PC-3 (cell line): ENCODE measurements at regions not wholly inside any gene's neighbourhood (a gene's known extent, or its start where the extent isn't known, plus 50 kb on each side); places are given as distances from the start of the nearest gene placed in this dataset.

ENCODE experiments used
- ATAC-seq: fragments of 200-7000 bp; cut with Tn5 transposase; 2 replicates; pipeline ENCODE4 v1.9.1; 2020; ENCODE audit warnings: mild to moderate bottlenecking, moderate library complexity
- BruUV-seq: library from RNA; stranded (reverse); fragments of 400-500 nt; replicated peaks from 2 replicates; lab custom pipeline; 2021; lab: Mats Ljungman, UMichigan
- CTCF ChIA-PET: fragments of 300-600 bp; sonication (Branson Sonifier 250); formaldehyde crosslinking; loops from one replicate; lab custom pipeline; 2022; ENCODE audit warnings: antibody characterized with exemption; lab: Charles Lee
- POLR2A ChIA-PET: fragments of 300-600 bp; sonication (Branson Sonifier 250); formaldehyde crosslinking; loops from one replicate; lab custom pipeline; 2022; ENCODE audit warnings: antibody characterized with exemption; ENCODE audit not compliant: unreplicated experiment; lab: Charles Lee
- DNase-seq: peaks from one replicate; pipeline ENCODE4 v3.0.0-alpha.2; 2015
- H2AFZ ChIP-seq: fragments of 300-600 bp; sonication (generic); 2 replicates; pipeline ENCODE4 v1.6.0; 2016; ENCODE audit warnings: antibody characterized with exemption, low read length
- H3F3A ChIP-seq: fragments of 300-600 bp; sonication (generic); one replicate; pipeline ENCODE4 v1.6.0; 2017; ENCODE audit warnings: antibody characterized with exemption, low read length, control low read depth, mild to moderate bottlenecking; ENCODE audit not compliant: unreplicated experiment
- H3K27ac ChIP-seq: fragments of 300-600 bp; sonication (generic); 2 replicates; pipeline ENCODE4 v1.5.1; 2016; ENCODE audit warnings: mild to moderate bottlenecking, low read length
- H3K27me3 ChIP-seq: fragments of 300-600 bp; sonication (generic); 2 replicates; pipeline ENCODE4 v1.6.1; 2016; ENCODE audit warnings: low read length, mixed read lengths
- H3K36me3 ChIP-seq: fragments of 300-600 bp; sonication (generic); 2 replicates; pipeline ENCODE4 v1.6.1; 2016; ENCODE audit warnings: low read depth, mixed run types, low read length, mixed read lengths
- H3K4me1 ChIP-seq: fragments of 300-600 bp; sonication (generic); 2 replicates; pipeline ENCODE4 v1.5.1; 2016; ENCODE audit warnings: low read length; ENCODE audit not compliant: insufficient read depth
- H3K4me2 ChIP-seq: fragments of 300-600 bp; sonication (generic); 2 replicates; pipeline ENCODE4 v1.6.0; 2016; ENCODE audit warnings: low read length
- H3K4me3 ChIP-seq: fragments of 300-600 bp; sonication (generic); 2 replicates; pipeline ENCODE4 v1.5.1; 2016; ENCODE audit warnings: mild to moderate bottlenecking, low read length, mixed read lengths
- H3K79me2 ChIP-seq: fragments of 300-600 bp; sonication (generic); 2 replicates; pipeline ENCODE4 v1.6.1; 2017; ENCODE audit warnings: low read length, mixed read lengths
- H3K9ac ChIP-seq: fragments of 300-600 bp; sonication (generic); 2 replicates; pipeline ENCODE4 v1.6.0; 2016; ENCODE audit warnings: mild to moderate bottlenecking, low read length
- H3K9me2 ChIP-seq: fragments of 300-600 bp; sonication (generic); replicated peaks from 2 replicates; pipeline ENCODE4 v1.6.1; 2016; ENCODE audit warnings: mixed run types, low read length, mixed read lengths
- H3K9me3 ChIP-seq: fragments of 300-600 bp; sonication (generic); 2 replicates; pipeline ENCODE4 v1.6.1; 2016; ENCODE audit warnings: low read length, mixed read lengths
- H4K20me1 ChIP-seq: fragments of 300-600 bp; sonication (generic); 2 replicates; pipeline ENCODE4 v1.6.1; 2016; ENCODE audit warnings: low read length, mixed read lengths
- EZH2 ChIP-seq: fragments of 300-600 bp; sonication (generic); IDR thresholded peaks from one replicate; pipeline ENCODE4 v1.6.1; 2017; ENCODE audit warnings: antibody characterized with exemption, mild to moderate bottlenecking, low read length; ENCODE audit not compliant: unreplicated experiment
- EZH2phosphoT487 ChIP-seq: fragments of 300-600 bp; sonication (generic); IDR thresholded peaks from 2 replicates; pipeline ENCODE4 v1.6.1; 2018; ENCODE audit warnings: mild to moderate bottlenecking, antibody characterized with exemption, low read length, borderline replicate concordance
- intact Hi-C: fragments of 100-400 bp; cut with micrococcal nuclease; formaldehyde crosslinking; loops from 2 replicates; pipeline ENCODE4 v1.9.0; 2023
- TF ChIP-seq, protein P1 (sequence below): fragments of 300-600 bp; sonication (generic); conservative IDR thresholded peaks from 2 replicates; pipeline ENCODE4 v1.5.1; 2017; ENCODE audit warnings: antibody characterized with exemption, low read depth, mild to moderate bottlenecking, low read length

DNA sequence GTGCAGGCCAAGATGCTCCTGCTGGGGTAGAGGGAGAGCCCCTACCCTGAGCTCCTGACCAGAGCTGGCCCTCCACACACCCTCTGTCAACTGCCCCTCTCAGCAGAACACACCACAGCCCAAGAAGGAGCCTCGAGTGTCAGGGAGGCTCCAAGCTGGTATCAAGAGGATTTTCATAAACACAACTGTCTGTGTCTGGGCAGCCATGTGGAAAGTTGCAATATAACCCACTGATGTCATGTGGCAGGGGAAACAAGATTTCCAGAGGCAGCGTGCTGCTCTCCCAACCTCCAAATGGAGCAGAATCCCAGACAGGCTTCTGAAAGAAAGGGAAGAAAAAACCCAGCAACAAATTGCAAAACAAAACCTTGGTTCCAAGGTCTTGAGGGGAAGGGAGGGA is 569.9 kb downstream of the BUD13 start:
- no peak for TF ChIP-seq EZH2phosphoT487
- no peak for TF ChIP-seq EZH2
- TF ChIP-seq, protein P1, sequence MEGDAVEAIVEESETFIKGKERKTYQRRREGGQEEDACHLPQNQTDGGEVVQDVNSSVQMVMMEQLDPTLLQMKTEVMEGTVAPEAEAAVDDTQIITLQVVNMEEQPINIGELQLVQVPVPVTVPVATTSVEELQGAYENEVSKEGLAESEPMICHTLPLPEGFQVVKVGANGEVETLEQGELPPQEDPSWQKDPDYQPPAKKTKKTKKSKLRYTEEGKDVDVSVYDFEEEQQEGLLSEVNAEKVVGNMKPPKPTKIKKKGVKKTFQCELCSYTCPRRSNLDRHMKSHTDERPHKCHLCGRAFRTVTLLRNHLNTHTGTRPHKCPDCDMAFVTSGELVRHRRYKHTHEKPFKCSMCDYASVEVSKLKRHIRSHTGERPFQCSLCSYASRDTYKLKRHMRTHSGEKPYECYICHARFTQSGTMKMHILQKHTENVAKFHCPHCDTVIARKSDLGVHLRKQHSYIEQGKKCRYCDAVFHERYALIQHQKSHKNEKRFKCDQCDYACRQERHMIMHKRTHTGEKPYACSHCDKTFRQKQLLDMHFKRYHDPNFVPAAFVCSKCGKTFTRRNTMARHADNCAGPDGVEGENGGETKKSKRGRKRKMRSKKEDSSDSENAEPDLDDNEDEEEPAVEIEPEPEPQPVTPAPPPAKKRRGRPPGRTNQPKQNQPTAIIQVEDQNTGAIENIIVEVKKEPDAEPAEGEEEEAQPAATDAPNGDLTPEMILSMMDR = no peak
- no TSS peak for BruUV-seq
- CTCF ChIA-PET = no interaction called here
- intact Hi-C loops = no loop called here
- H3K9ac ChIP-seq = no peak overlapping the region
- no peaks in the 10 kb centered on the region for H3F3A ChIP-seq
- H3K36me3 ChIP-seq = no peaks in the 10 kb centered on the region
- no peak overlapping the region for H2AFZ ChIP-seq
- no peak overlapping the region for H3K4me2 ChIP-seq
- no peak overlapping the region for H3K27ac ChIP-seq
- H3K9me3 ChIP-seq = no peaks in the 10 kb centered on the region
- H3K79me2 ChIP-seq = no peaks in the 10 kb centered on the region
- no peaks in the 10 kb centered on the region for H3K27me3 ChIP-seq
- ATAC-seq (no peak), DNase-seq (no peak)
- no peaks in the 10 kb centered on the region for H4K20me1 ChIP-seq
- H3K9me2 ChIP-seq = no peaks in the 10 kb centered on the region
- POLR2A ChIA-PET = no interaction called here
- H3K4me3 ChIP-seq = no peak overlapping the region
- H3K4me1 ChIP-seq = no peaks in the 10 kb centered on the region

DNA sequence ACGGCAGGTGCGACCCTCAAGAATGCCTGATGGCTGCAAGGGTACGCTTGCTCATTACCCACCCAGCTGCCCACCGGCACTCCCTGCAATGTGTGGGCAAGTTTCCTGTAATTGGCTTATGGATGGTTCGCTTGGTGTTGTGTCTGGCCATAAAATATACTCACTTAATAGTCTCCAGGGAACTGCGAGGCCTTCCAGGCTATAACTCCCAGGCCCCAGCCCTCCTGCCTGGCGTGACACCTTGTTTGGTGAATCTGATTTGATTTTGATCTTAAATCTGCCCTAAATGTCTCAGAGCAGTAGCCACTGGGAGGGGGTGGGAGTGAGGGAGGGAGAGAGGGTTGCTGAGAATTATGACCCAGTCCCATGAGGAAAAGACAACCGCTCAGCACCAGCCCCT is 572.2 kb downstream of the BUD13 start:
- H3K36me3 ChIP-seq = no peaks in the 10 kb centered on the region
- H3K4me2 ChIP-seq = no peak overlapping the region
- no peaks in the 10 kb centered on the region for H3K27me3 ChIP-seq
- no peak overlapping the region for H2AFZ ChIP-seq
- DNase-seq = no peak
- H3K27ac ChIP-seq = no peak overlapping the region
- no peaks in the 10 kb centered on the region for H3K4me1 ChIP-seq
- H3F3A ChIP-seq = no peaks in the 10 kb centered on the region
- H3K9me2 ChIP-seq = no peaks in the 10 kb centered on the region
- no peak overlapping the region for H3K4me3 ChIP-seq
- no peak for TF ChIP-seq EZH2phosphoT487
- TF ChIP-seq, protein P1 = no peak
- no peak for TF ChIP-seq EZH2
- no peaks in the 10 kb centered on the region for H3K9me3 ChIP-seq
- no peaks in the 10 kb centered on the region for H4K20me1 ChIP-seq
- H3K9ac ChIP-seq = no peak overlapping the region
- no TSS peak for BruUV-seq
- ATAC-seq = no peak
- intact Hi-C loops = no loop called here
- ChIA-PET CTCF (no interaction called here), POLR2A (no interaction called here)
- no peaks in the 10 kb centered on the region for H3K79me2 ChIP-seq

DNA sequence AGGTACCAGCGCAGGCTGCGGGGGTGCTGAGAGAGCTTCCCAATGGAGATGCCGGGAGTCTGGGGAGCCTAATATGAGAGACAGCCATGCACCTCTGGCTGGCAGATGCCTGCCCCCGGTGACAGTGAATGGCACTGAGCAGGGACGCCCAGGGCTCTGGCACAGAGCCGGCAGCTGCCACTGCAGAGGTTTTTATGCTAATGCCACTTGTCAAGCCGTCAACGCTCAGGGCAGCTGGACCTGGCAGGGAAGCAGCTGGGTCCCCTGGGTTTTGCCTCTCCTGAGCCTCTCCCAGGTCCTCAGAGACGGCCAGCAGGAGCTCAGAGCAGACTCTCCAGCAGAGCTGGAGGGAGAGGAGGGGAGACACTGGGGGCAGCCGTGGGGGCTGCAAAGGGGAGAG is 573.6 kb downstream of the BUD13 start:
- CTCF ChIA-PET = no interaction called here
- ATAC-seq = no peak

More for the DNA sequence above, 573.6 kb downstream of the BUD13 start:
- Histone ChIP-seq H3K4me3 (no peak overlapping the region), H4K20me1 (no peaks in the 10 kb centered on the region), H3F3A (no peaks in the 10 kb centered on the region), H3K27ac (no peak overlapping the region), H3K9me3 (no peaks in the 10 kb centered on the region), H2AFZ (no peak overlapping the region), H3K4me1 (no peaks in the 10 kb centered on the region), H3K9ac (no peak overlapping the region), H3K27me3 (no peaks in the 10 kb centered on the region), H3K9me2 (no peaks in the 10 kb centered on the region), H3K36me3 (no peaks in the 10 kb centered on the region), H3K4me2 (no peak overlapping the region), H3K79me2 (no peaks in the 10 kb centered on the region)
- no TSS peak for BruUV-seq
- intact Hi-C loops = no loop called here
- POLR2A ChIA-PET = no interaction called here
- TF ChIP-seq EZH2phosphoT487 (no peak), EZH2 (no peak)
- TF ChIP-seq, protein P1 = no peak
- no peak for DNase-seq
